HFF-Myc (cell line): ENCODE measurements at regions not wholly inside any gene's neighbourhood (a gene's known extent, or its start where the extent isn't known, plus 50 kb on each side); places are given as distances from the start of the nearest gene placed in this dataset.

Experiments used
- DNase-seq: peaks from one replicate; pipeline ENCODE4 v3.0.0-alpha.2; 2011; ENCODE audit warnings: low read depth; ENCODE audit errors: extremely low read depth
- H3K4me3 ChIP-seq: replicated peaks from 2 replicates; pipeline ENCODE4 v1.5.1; 2011; ENCODE audit warnings: low read depth, mild to moderate bottlenecking, control low read depth, low read length
- TF ChIP-seq, protein P1 (sequence below): IDR thresholded peaks from 2 replicates; pipeline ENCODE4 v1.5.1; 2012; ENCODE audit warnings: mild to moderate bottlenecking, low read depth, low read length, control low read depth; ENCODE audit errors: missing control alignments

DNA sequence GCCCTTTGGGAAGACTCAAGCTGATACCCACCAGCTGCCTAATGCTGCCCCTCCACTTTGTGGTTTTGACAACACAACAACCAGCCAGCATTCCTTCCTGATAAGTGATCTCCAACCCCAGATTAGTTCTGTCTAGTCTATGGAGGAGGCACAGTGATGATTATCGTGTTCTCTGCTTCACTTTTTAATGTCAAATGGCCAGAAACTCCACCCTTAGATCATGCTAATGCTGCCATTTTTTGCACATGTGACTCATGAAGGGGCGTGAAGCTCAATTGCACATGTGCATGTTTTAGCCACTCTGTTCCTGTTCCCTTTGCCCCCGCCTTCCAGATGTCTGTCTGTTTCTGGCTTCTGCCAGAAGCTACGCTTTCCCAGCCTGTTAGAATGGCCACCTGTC, 199.8 kb downstream of the COG6 start:
- TF ChIP-seq, protein P1, sequence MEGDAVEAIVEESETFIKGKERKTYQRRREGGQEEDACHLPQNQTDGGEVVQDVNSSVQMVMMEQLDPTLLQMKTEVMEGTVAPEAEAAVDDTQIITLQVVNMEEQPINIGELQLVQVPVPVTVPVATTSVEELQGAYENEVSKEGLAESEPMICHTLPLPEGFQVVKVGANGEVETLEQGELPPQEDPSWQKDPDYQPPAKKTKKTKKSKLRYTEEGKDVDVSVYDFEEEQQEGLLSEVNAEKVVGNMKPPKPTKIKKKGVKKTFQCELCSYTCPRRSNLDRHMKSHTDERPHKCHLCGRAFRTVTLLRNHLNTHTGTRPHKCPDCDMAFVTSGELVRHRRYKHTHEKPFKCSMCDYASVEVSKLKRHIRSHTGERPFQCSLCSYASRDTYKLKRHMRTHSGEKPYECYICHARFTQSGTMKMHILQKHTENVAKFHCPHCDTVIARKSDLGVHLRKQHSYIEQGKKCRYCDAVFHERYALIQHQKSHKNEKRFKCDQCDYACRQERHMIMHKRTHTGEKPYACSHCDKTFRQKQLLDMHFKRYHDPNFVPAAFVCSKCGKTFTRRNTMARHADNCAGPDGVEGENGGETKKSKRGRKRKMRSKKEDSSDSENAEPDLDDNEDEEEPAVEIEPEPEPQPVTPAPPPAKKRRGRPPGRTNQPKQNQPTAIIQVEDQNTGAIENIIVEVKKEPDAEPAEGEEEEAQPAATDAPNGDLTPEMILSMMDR: no peak
- no peak for DNase-seq
- H3K4me3 ChIP-seq: no peak overlapping the region

DNA sequence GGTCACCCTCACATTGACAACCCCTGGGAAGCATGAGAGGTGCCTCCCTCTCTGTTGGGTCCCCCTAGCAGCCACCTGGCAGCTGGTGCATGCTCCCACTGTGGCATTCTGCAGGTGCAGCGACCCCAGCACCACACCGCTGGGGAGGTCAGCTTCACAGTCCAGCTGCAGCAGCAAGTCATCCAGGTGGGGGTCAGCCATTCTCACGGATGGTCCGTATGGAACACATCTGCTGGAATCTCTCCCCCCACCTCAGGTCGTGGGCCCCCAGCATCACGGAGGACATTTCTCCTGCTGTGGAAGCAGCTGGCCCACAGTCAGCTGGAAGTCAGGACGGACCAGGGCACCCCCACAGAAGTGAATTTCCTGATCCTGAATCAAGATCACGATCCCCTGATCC, 201.3 kb downstream of the COG6 start:
- H3K4me3 ChIP-seq: no peak overlapping the region
- TF ChIP-seq, protein P1: no peak
- no peak for DNase-seq

DNA sequence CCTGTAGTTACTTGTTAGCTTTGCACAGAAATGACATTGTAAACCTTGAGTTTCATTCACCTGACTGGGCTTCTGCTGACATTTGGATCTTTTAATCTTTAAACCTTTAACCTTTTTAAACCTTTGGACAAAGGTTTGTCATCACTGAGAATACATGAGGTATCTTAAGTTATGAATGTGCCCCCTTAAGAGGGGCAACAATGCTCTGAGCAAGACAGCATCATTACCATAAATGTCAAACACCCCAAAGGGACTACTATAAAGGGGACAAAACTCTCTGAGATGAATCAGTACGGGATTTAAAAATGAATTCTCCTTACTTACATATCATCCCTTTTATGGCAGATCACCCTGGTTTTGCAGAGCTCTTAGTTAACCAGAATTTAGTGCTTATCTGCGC, 203.3 kb downstream of the COG6 start:
- no peak for DNase-seq
- TF ChIP-seq, protein P1: no peak
- H3K4me3 ChIP-seq: no peak overlapping the region

DNA sequence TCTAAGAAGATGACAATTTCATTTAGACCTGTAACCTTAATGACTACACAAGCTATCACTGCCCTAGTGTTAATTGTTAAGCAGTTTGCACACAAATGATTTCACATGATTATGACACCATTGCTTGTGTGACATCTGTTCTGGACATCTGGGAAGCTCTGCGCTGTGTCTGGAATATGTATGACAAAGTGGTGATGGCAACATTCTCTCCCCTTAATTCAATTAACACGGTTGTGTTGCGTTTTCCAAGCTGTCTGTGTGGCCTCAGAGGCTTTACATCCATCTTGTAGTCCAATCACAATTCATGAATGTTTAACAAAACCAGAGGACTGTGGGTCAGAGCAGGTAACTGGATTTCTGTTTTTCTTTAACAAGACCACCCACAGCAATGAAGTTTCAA, 204.4 kb downstream of the COG6 start:
- no peak for DNase-seq
- TF ChIP-seq, protein P1: no peak
- no peak overlapping the region for H3K4me3 ChIP-seq

DNA sequence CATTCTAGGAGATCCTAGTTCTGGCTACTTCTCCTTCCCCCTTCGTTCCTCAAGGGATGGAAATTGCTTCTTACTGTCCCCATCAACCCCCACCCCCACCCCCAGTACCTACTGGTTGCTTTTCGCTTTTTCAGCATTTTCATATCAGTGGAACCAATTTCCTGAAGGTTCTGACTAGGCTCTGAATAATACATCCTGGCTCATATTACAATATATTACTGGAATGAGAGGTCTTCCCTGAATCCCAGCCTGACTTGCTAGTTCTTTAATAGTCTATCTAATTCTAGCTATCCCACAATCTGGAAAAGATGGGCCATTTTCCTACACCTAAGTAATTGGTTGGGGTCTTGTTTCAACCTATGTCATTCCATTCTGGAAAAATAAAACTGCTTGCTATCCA, 207.4 kb downstream of the COG6 start:
- DNase-seq: no peak
- no peak overlapping the region for H3K4me3 ChIP-seq
- TF ChIP-seq, protein P1: no peak

DNA sequence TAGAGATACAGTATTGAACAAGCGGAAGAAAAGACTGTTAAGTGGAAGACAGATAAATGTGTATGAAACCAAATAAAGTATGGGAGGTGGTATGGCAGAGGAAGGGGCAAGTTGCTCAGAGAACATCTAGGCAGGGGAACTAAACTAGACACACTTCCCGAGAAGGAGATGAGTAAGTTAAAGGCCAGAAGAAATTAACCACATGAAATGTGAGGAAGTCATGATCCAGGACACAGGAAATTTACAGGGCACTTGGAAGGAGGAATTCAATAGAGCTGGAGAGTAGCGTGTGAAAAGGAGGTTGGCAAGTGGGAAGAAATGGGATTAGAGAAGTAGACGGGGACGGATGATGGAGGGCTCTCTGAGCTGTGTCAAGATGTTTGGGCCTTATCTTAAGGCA, 208.8 kb downstream of the COG6 start:
- H3K4me3 ChIP-seq: no peak overlapping the region
- DNase-seq: no peak
- TF ChIP-seq, protein P1: no peak

DNA sequence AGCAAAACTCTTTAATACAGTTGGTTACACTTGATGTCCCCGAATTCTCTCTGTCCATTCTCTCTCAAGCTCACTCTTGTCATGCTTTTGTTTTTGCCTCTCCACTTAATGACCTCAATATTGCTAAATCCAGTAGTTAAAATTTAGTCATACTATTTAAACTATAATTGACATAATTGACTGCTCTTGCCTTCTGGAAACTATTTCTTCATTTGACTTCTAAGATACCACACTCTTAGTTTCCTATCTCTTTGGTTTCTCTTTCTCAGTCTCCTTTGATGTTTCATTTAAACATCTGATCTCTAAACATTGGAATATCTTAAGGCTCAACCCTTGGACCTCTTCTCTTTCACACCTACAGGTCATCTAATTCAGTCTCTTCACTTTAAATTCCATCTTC, 211.3 kb downstream of the COG6 start:
- no peak overlapping the region for H3K4me3 ChIP-seq
- no peak for DNase-seq
- TF ChIP-seq, protein P1: no peak
